ENCODE measurements at regions not wholly inside any gene's neighbourhood (a gene's known extent, or its start where the extent isn't known, plus 50 kb on each side); places are given as distances from the start of the nearest gene placed in this dataset.

GRCh38 chr16:65305266-65305959 lies 183.6 kb upstream of the CDH11 start:
- Histone ChIP-seq H3K36me3 (ENCODE audit: control insufficient read depth, low read length) (no peaks in the 10 kb centered on the region), H3K4me3 (ENCODE audit: low read length) (no peak overlapping the region), H3F3A (ENCODE audit: control insufficient read depth, insufficient read depth) (no peaks in the 10 kb centered on the region), H3K4me1 (ENCODE audit: control insufficient read depth, low read length) (no peaks in the 10 kb centered on the region), H3K9me3 (ENCODE audit: control insufficient read depth, insufficient read depth, low read length) (no peaks in the 10 kb centered on the region), H3K79me2 (ENCODE audit: control insufficient read depth, low read length) (no peaks in the 10 kb centered on the region), H4K20me1 (ENCODE audit: control insufficient read depth, insufficient read depth, low read depth, low read length) (no peaks in the 10 kb centered on the region), H3K27ac (ENCODE audit: low read depth, low read length) (no peak overlapping the region), H3K9me2 (replicated peaks; ENCODE audit: control insufficient read depth, low read length) (no peaks in the 10 kb centered on the region), H3K4me2 (ENCODE audit: low read length) (no peak overlapping the region), H3K27me3 (ENCODE audit: control insufficient read depth, low read length) (no peaks in the 10 kb centered on the region)
- TF ChIP-seq, protein P1, sequence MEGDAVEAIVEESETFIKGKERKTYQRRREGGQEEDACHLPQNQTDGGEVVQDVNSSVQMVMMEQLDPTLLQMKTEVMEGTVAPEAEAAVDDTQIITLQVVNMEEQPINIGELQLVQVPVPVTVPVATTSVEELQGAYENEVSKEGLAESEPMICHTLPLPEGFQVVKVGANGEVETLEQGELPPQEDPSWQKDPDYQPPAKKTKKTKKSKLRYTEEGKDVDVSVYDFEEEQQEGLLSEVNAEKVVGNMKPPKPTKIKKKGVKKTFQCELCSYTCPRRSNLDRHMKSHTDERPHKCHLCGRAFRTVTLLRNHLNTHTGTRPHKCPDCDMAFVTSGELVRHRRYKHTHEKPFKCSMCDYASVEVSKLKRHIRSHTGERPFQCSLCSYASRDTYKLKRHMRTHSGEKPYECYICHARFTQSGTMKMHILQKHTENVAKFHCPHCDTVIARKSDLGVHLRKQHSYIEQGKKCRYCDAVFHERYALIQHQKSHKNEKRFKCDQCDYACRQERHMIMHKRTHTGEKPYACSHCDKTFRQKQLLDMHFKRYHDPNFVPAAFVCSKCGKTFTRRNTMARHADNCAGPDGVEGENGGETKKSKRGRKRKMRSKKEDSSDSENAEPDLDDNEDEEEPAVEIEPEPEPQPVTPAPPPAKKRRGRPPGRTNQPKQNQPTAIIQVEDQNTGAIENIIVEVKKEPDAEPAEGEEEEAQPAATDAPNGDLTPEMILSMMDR (IDR thresholded peaks at IDR 0.05; ENCODE audit: low read depth, low read length, poor library complexity, severe bottlenecking), result no peak
- TF ChIP-seq EZH2phosphoT487 (IDR thresholded peaks at IDR 0.05; ENCODE audit: borderline replicate concordance, low read length), result no peak

GRCh38 chr16:65301029-65301428 lies 179.2 kb upstream of the CDH11 start:
- Histone ChIP-seq H3K79me2 (ENCODE audit: control insufficient read depth, low read length) (no peaks in the 10 kb centered on the region), H3K4me2 (ENCODE audit: low read length) (no peak overlapping the region), H3K9me2 (replicated peaks; ENCODE audit: control insufficient read depth, low read length) (no peaks in the 10 kb centered on the region), H3K36me3 (ENCODE audit: control insufficient read depth, low read length) (no peaks in the 10 kb centered on the region), H4K20me1 (ENCODE audit: control insufficient read depth, insufficient read depth, low read depth, low read length) (no peaks in the 10 kb centered on the region), H3K9me3 (ENCODE audit: control insufficient read depth, insufficient read depth, low read length) (no peaks in the 10 kb centered on the region), H3K27me3 (ENCODE audit: control insufficient read depth, low read length) (no peaks in the 10 kb centered on the region), H3K27ac (ENCODE audit: low read depth, low read length) (no peak overlapping the region), H3K4me1 (ENCODE audit: control insufficient read depth, low read length) (no peaks in the 10 kb centered on the region), H3F3A (ENCODE audit: control insufficient read depth, insufficient read depth) (no peaks in the 10 kb centered on the region), H3K4me3 (ENCODE audit: low read length) (no peak overlapping the region)
- TF ChIP-seq EZH2phosphoT487 (IDR thresholded peaks at IDR 0.05; ENCODE audit: borderline replicate concordance, low read length), result no peak
- TF ChIP-seq, protein P1 (IDR thresholded peaks at IDR 0.05; ENCODE audit: low read depth, low read length, poor library complexity, severe bottlenecking), result no peak

DNA sequence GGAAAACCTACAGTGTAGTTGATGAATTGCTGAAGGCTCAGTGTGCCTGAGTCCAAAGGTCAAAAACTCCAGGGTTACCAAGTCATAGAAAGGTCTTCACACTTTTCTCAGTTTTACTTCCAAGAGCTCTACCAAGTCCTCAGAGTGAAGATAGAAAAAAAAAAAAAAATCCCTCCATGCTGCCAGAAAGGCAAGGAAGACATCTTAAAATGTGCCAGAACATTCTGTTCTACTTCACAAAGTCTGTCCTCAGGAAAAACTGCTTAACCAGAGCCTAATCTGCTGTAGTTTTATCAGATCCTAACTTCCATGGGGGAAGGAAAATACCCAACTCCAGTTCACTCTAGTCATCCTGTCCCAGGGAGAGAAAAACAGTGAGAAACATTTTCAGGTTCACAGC lies 175.6 kb upstream of the CDH11 start:
- no peaks in the 10 kb centered on the region for H3K9me2 ChIP-seq (replicated peaks; ENCODE audit: control insufficient read depth, low read length)
- no peaks in the 10 kb centered on the region for H4K20me1 ChIP-seq (ENCODE audit: control insufficient read depth, insufficient read depth, low read depth, low read length)
- H3K27me3 ChIP-seq (ENCODE audit: control insufficient read depth, low read length), result no peaks in the 10 kb centered on the region
- H3K4me3 ChIP-seq (ENCODE audit: low read length), result no peak overlapping the region
- H3K4me2 ChIP-seq (ENCODE audit: low read length), result no peak overlapping the region
- no peaks in the 10 kb centered on the region for H3K4me1 ChIP-seq (ENCODE audit: control insufficient read depth, low read length)
- no peaks in the 10 kb centered on the region for H3K79me2 ChIP-seq (ENCODE audit: control insufficient read depth, low read length)
- H3F3A ChIP-seq (ENCODE audit: control insufficient read depth, insufficient read depth), result no peaks in the 10 kb centered on the region
- H3K9me3 ChIP-seq (ENCODE audit: control insufficient read depth, insufficient read depth, low read length), result no peaks in the 10 kb centered on the region
- H3K27ac ChIP-seq (ENCODE audit: low read depth, low read length), result no peak overlapping the region
- no peaks in the 10 kb centered on the region for H3K36me3 ChIP-seq (ENCODE audit: control insufficient read depth, low read length)
- TF ChIP-seq, protein P1 (IDR thresholded peaks at IDR 0.05; ENCODE audit: low read depth, low read length, poor library complexity, severe bottlenecking), result no peak
- TF ChIP-seq EZH2phosphoT487 (IDR thresholded peaks at IDR 0.05; ENCODE audit: borderline replicate concordance, low read length), result no peak

Data from DOHH2 (cell line).